HEK293 (cell line): ENCODE measurements at regions not wholly inside any gene's neighbourhood (a gene's known extent, or its start where the extent isn't known, plus 50 kb on each side); places are given as distances from the start of the nearest gene placed in this dataset.

Source experiments
- CTCF ChIA-PET: fragments of 350-600 bp; formaldehyde crosslinking; extraction: SDS; loops from one replicate; lab custom pipeline; 2021; ENCODE audit warnings: antibody characterized with exemption; lab: Yijun Ruan, JAX
- POLR2A ChIA-PET: fragments of 300-600 bp; formaldehyde crosslinking; extraction: SDS; loops from one replicate; lab custom pipeline; 2020; ENCODE audit warnings: antibody characterized with exemption, inconsistent platforms; lab: Yijun Ruan, JAX
- H3K27ac ChIP-seq: fragments of 200-500 bp; sonication (Bioruptor generic); 2 replicates; pipeline ENCODE4 v1.5.1; 2014; ENCODE audit warnings: low read depth, low read length, control low read depth, inconsistent platforms; ENCODE audit errors: extremely low read depth
- H3K36me3 ChIP-seq, 2 experiments: fragments of 200-500 bp in 1 of 2; sonication (Bioruptor generic) in 1 of 2; 1 replicate in 1 of 2; 2 replicates in 1 of 2; pipeline ENCODE4 v1.5.1; 2014 to 2017; ENCODE audit warnings: inconsistent platforms in 2 of 2, low read length in 2 of 2; ENCODE audit not compliant: control insufficient read depth in 2 of 2, insufficient read depth in 1 of 2
- H3K4me1 ChIP-seq: fragments of 200-500 bp; sonication (Bioruptor generic); 2 replicates; pipeline ENCODE4 v1.5.1; 2014; ENCODE audit warnings: mild to moderate bottlenecking, low read length, inconsistent platforms; ENCODE audit not compliant: control insufficient read depth, insufficient read depth
- H3K4me3 ChIP-seq: 2 replicates; pipeline ENCODE4 v1.5.1; 2011; ENCODE audit warnings: low read depth, mild to moderate bottlenecking, control low read depth, low read length, moderate library complexity
- H3K9me3 ChIP-seq: fragments of 200-500 bp; sonication (Bioruptor generic); 2 replicates; pipeline ENCODE4 v1.5.1; 2014; ENCODE audit warnings: low read depth, low read length, inconsistent platforms; ENCODE audit not compliant: control insufficient read depth, insufficient read depth
- EGR2 ChIP-seq: fragments of 450-650 bp; formaldehyde crosslinking; IDR thresholded peaks from 2 replicates; pipeline ENCODE4 v1.5.1; 2016; ENCODE audit warnings: low read depth, missing biosample characterization, missing genetic modification characterization
- HOXC10 ChIP-seq: sonication (generic); formaldehyde crosslinking; IDR thresholded peaks from 2 replicates; pipeline ENCODE4 v1.8.1; 2023; ENCODE audit warnings: mild to moderate bottlenecking, missing genetic modification reagents
- OVOL3 ChIP-seq: fragments of 450-650 bp; formaldehyde crosslinking; IDR thresholded peaks from 2 replicates; pipeline ENCODE4 v1.5.1; 2016; ENCODE audit warnings: missing biosample characterization, missing genetic modification characterization
- PRDM1 ChIP-seq: fragments of 450-650 bp; formaldehyde crosslinking; IDR thresholded peaks from 2 replicates; pipeline ENCODE4; 2016; ENCODE audit warnings: missing biosample characterization, missing genetic modification characterization
- WT1 ChIP-seq: fragments of 450-650 bp; formaldehyde crosslinking; IDR thresholded peaks from 2 replicates; pipeline ENCODE4 v1.5.1; 2016; ENCODE audit warnings: missing biosample characterization, missing genetic modification characterization
- ZBTB1 ChIP-seq: fragments of 450-650 bp; formaldehyde crosslinking; IDR thresholded peaks from 2 replicates; pipeline ENCODE4 v1.5.1; 2016; ENCODE audit warnings: missing biosample characterization, missing genetic modification characterization
- ZBTB17 ChIP-seq: fragments of 450-650 bp; formaldehyde crosslinking; IDR thresholded peaks from 2 replicates; pipeline ENCODE4 v1.5.1; 2016; ENCODE audit warnings: missing biosample characterization, missing genetic modification characterization
- ZBTB20 ChIP-seq: fragments of 450-650 bp; formaldehyde crosslinking; IDR thresholded peaks from 2 replicates; pipeline ENCODE4 v1.5.1; 2016; ENCODE audit warnings: missing biosample characterization, missing genetic modification characterization
- ZBTB21 ChIP-seq: fragments of 450-650 bp; formaldehyde crosslinking; IDR thresholded peaks from 2 replicates; pipeline ENCODE4 v1.5.1; 2017; ENCODE audit warnings: missing biosample characterization, missing genetic modification characterization
- ZBTB48 ChIP-seq: fragments of 450-650 bp; formaldehyde crosslinking; IDR thresholded peaks from 2 replicates; pipeline ENCODE4 v1.5.1; 2016; ENCODE audit warnings: missing biosample characterization, missing genetic modification characterization
- ZFP3 ChIP-seq: fragments of 450-650 bp; formaldehyde crosslinking; IDR thresholded peaks from 2 replicates; pipeline ENCODE4 v1.5.1; 2016; ENCODE audit warnings: low read depth, missing biosample characterization, missing genetic modification characterization
- ZNF133 ChIP-seq: fragments of 450-650 bp; formaldehyde crosslinking; IDR thresholded peaks from 2 replicates; pipeline ENCODE4 v1.5.1; 2016; ENCODE audit warnings: missing biosample characterization, missing genetic modification characterization
- ZNF19 ChIP-seq: fragments of 450-650 bp; formaldehyde crosslinking; IDR thresholded peaks from 2 replicates; pipeline ENCODE4; 2016; ENCODE audit warnings: missing biosample characterization, missing genetic modification characterization, low read depth
- ZNF223 ChIP-seq: fragments of 450-650 bp; formaldehyde crosslinking; IDR thresholded peaks from 2 replicates; pipeline ENCODE4 v1.5.1; 2016; ENCODE audit warnings: missing biosample characterization, missing genetic modification characterization
- ZNF473 ChIP-seq: fragments of 450-650 bp; formaldehyde crosslinking; IDR thresholded peaks from 2 replicates; pipeline ENCODE4 v1.5.1; 2017; ENCODE audit warnings: missing biosample characterization, missing genetic modification characterization
- ZNF501 ChIP-seq: fragments of 450-650 bp; formaldehyde crosslinking; IDR thresholded peaks from 2 replicates; pipeline ENCODE4 v1.5.1; 2016; ENCODE audit warnings: missing biosample characterization, missing genetic modification characterization
- ZNF558 ChIP-seq: fragments of 450-650 bp; formaldehyde crosslinking; IDR thresholded peaks from 2 replicates; pipeline ENCODE4 v1.5.1; 2016; ENCODE audit warnings: missing biosample characterization, missing genetic modification characterization
- ZNF596 ChIP-seq: fragments of 450-650 bp; IDR thresholded peaks from 2 replicates; pipeline ENCODE4 v1.5.0; 2018; ENCODE audit warnings: missing biosample characterization, mild to moderate bottlenecking, missing genetic modification characterization, moderate library complexity
- ZNF707 ChIP-seq: fragments of 450-650 bp; formaldehyde crosslinking; IDR thresholded peaks from 2 replicates; pipeline ENCODE4 v1.5.1; 2016; ENCODE audit warnings: missing biosample characterization, missing genetic modification characterization
- ZNF747 ChIP-seq: fragments of 450-650 bp; formaldehyde crosslinking; IDR thresholded peaks from 2 replicates; pipeline ENCODE4 v1.5.1; 2016; ENCODE audit warnings: missing biosample characterization, missing genetic modification characterization
- ZNF76 ChIP-seq: fragments of 450-650 bp; formaldehyde crosslinking; IDR thresholded peaks from 2 replicates; pipeline ENCODE4; 2016; ENCODE audit warnings: low read depth, missing biosample characterization, missing genetic modification characterization, borderline replicate concordance
- TF ChIP-seq, protein P1 (sequence below): sonication (generic); formaldehyde crosslinking; IDR thresholded peaks from 2 replicates; pipeline ENCODE4 v1.8.1; 2022; ENCODE audit warnings: mild to moderate bottlenecking, moderate library complexity, missing genetic modification reagents
- TF ChIP-seq, protein P2 (sequence below): fragments of 450-650 bp; formaldehyde crosslinking; IDR thresholded peaks from 2 replicates; pipeline ENCODE4 v1.5.1; 2017; ENCODE audit warnings: missing biosample characterization, missing genetic modification characterization
- TF ChIP-seq, protein P3 (sequence below): fragments of 450-650 bp; formaldehyde crosslinking; IDR thresholded peaks from 2 replicates; pipeline ENCODE4 v1.5.1; 2017; ENCODE audit warnings: missing biosample characterization, missing genetic modification characterization
- TF ChIP-seq, protein P4 (sequence below): fragments of 450-650 bp; formaldehyde crosslinking; IDR thresholded peaks from 2 replicates; pipeline ENCODE4 v1.5.0; 2017; ENCODE audit warnings: missing biosample characterization, missing genetic modification characterization, borderline replicate concordance
- TF ChIP-seq, protein P5 (sequence below): fragments of 450-650 bp; formaldehyde crosslinking; conservative IDR thresholded peaks from 2 replicates; pipeline ENCODE4 v1.5.1; 2016; ENCODE audit warnings: low read depth, missing biosample characterization, missing genetic modification characterization

DNA sequence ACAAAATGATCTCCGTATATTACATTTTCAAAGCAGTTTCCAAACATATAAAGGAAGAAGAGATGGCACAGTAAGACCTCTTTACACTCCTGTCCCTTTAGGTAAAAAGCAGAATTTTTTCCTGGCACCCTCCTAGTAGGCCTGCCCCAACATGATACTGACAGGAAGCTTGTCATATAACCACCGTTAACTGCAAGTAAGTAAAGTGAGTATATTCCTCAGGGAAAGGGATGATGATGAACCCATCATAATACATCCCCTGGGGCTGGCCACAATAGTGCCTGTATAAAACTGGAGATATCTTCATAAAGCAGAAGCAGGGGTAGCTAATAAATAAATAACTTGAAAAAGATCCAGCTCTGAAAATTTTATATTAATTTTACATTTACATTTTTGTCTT is 893.0 kb downstream of the DIPK2A start:
- CTCF ChIA-PET, result no interaction called here
- Histone ChIP-seq H3K4me3 (no peak overlapping the region), H3K9me3 (no peaks in the 10 kb centered on the region), H3K27ac (no peak overlapping the region), H3K36me3 (no peaks in the 10 kb centered on the region), H3K4me1 (no peaks in the 10 kb centered on the region)
- POLR2A ChIA-PET, result no interaction called here
- TF ChIP-seq ZNF76 (no peak), WT1 (tag by site-specific recombination) (no peak), ZNF223 (tag by site-specific recombination) (no peak), ZNF19 (tag by site-specific recombination) (no peak), ZBTB21 (tag by site-specific recombination) (no peak), ZBTB48 (tag by site-specific recombination) (no peak), ZNF133 (tag by site-specific recombination) (no peak)
- TF ChIP-seq, protein P1, sequence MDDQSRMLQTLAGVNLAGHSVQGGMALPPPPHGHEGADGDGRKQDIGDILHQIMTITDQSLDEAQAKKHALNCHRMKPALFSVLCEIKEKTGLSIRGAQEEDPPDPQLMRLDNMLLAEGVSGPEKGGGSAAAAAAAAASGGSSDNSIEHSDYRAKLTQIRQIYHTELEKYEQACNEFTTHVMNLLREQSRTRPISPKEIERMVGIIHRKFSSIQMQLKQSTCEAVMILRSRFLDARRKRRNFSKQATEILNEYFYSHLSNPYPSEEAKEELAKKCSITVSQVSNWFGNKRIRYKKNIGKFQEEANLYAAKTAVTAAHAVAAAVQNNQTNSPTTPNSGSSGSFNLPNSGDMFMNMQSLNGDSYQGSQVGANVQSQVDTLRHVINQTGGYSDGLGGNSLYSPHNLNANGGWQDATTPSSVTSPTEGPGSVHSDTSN (CRISPR knock-in tag), result no peak
- TF ChIP-seq, protein P2, sequence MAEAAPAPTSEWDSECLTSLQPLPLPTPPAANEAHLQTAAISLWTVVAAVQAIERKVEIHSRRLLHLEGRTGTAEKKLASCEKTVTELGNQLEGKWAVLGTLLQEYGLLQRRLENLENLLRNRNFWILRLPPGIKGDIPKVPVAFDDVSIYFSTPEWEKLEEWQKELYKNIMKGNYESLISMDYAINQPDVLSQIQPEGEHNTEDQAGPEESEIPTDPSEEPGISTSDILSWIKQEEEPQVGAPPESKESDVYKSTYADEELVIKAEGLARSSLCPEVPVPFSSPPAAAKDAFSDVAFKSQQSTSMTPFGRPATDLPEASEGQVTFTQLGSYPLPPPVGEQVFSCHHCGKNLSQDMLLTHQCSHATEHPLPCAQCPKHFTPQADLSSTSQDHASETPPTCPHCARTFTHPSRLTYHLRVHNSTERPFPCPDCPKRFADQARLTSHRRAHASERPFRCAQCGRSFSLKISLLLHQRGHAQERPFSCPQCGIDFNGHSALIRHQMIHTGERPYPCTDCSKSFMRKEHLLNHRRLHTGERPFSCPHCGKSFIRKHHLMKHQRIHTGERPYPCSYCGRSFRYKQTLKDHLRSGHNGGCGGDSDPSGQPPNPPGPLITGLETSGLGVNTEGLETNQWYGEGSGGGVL (tag by site-specific recombination), result no peak
- TF ChIP-seq, protein P3, sequence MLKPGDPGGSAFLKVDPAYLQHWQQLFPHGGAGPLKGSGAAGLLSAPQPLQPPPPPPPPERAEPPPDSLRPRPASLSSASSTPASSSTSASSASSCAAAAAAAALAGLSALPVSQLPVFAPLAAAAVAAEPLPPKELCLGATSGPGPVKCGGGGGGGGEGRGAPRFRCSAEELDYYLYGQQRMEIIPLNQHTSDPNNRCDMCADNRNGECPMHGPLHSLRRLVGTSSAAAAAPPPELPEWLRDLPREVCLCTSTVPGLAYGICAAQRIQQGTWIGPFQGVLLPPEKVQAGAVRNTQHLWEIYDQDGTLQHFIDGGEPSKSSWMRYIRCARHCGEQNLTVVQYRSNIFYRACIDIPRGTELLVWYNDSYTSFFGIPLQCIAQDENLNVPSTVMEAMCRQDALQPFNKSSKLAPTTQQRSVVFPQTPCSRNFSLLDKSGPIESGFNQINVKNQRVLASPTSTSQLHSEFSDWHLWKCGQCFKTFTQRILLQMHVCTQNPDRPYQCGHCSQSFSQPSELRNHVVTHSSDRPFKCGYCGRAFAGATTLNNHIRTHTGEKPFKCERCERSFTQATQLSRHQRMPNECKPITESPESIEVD, result no peak
- TF ChIP-seq, all 188 proteins: peak for 0

GRCh38 chr3:144865948-144866347 is 894.3 kb downstream of the DIPK2A start:
- Histone ChIP-seq H3K36me3 (no peaks in the 10 kb centered on the region), H3K4me1 (no peaks in the 10 kb centered on the region), H3K27ac (no peak overlapping the region), H3K9me3 (no peaks in the 10 kb centered on the region), H3K4me3 (no peak overlapping the region)
- CTCF ChIA-PET, result no interaction called here
- POLR2A ChIA-PET, result no interaction called here
- no peak for TF ChIP-seq ZNF596 (tag by site-specific recombination)
- no peak for TF ChIP-seq ZBTB20 (tag by site-specific recombination)
- TF ChIP-seq ZBTB1 (tag by site-specific recombination), result no peak
- TF ChIP-seq ZNF473 (tag by site-specific recombination), result no peak
- no peak for TF ChIP-seq OVOL3 (tag by site-specific recombination)
- TF ChIP-seq ZNF558 (tag by site-specific recombination), result no peak
- no peak for TF ChIP-seq PRDM1 (tag by site-specific recombination)
- TF ChIP-seq, protein P4, sequence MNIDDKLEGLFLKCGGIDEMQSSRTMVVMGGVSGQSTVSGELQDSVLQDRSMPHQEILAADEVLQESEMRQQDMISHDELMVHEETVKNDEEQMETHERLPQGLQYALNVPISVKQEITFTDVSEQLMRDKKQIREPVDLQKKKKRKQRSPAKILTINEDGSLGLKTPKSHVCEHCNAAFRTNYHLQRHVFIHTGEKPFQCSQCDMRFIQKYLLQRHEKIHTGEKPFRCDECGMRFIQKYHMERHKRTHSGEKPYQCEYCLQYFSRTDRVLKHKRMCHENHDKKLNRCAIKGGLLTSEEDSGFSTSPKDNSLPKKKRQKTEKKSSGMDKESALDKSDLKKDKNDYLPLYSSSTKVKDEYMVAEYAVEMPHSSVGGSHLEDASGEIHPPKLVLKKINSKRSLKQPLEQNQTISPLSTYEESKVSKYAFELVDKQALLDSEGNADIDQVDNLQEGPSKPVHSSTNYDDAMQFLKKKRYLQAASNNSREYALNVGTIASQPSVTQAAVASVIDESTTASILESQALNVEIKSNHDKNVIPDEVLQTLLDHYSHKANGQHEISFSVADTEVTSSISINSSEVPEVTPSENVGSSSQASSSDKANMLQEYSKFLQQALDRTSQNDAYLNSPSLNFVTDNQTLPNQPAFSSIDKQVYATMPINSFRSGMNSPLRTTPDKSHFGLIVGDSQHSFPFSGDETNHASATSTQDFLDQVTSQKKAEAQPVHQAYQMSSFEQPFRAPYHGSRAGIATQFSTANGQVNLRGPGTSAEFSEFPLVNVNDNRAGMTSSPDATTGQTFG (tag by site-specific recombination), result no peak
- no peak for TF ChIP-seq ZFP3 (tag by site-specific recombination)
- no peak for TF ChIP-seq ZBTB17
- TF ChIP-seq ZNF707, result no peak
- no peak for TF ChIP-seq ZNF747 (tag by site-specific recombination)
- TF ChIP-seq HOXC10 (CRISPR knock-in tag), result no peak
- TF ChIP-seq, protein P5, sequence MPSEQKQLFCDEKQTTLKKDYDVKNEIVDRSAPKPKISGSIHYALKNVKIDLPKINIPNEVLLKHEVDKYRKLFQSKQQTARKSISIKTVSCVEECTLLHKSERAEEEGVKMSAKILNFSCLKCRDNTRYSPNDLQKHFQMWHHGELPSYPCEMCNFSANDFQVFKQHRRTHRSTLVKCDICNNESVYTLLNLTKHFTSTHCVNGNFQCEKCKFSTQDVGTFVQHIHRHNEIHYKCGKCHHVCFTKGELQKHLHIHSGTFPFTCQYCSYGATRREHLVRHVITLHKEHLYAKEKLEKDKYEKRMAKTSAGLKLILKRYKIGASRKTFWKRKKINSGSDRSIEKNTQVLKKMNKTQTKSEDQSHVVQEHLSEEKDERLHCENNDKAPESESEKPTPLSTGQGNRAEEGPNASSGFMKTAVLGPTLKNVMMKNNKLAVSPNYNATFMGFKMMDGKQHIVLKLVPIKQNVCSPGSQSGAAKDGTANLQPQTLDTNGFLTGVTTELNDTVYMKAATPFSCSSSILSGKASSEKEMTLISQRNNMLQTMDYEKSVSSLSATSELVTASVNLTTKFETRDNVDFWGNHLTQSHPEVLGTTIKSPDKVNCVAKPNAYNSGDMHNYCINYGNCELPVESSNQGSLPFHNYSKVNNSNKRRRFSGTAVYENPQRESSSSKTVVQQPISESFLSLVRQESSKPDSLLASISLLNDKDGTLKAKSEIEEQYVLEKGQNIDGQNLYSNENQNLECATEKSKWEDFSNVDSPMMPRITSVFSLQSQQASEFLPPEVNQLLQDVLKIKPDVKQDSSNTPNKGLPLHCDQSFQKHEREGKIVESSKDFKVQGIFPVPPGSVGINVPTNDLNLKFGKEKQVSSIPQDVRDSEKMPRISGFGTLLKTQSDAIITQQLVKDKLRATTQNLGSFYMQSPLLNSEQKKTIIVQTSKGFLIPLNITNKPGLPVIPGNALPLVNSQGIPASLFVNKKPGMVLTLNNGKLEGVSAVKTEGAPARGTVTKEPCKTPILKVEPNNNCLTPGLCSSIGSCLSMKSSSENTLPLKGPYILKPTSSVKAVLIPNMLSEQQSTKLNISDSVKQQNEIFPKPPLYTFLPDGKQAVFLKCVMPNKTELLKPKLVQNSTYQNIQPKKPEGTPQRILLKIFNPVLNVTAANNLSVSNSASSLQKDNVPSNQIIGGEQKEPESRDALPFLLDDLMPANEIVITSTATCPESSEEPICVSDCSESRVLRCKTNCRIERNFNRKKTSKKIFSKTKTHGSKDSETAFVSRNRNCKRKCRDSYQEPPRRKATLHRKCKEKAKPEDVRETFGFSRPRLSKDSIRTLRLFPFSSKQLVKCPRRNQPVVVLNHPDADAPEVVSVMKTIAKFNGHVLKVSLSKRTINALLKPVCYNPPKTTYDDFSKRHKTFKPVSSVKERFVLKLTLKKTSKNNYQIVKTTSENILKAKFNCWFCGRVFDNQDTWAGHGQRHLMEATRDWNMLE, result no peak
- TF ChIP-seq EGR2 (tag by site-specific recombination), result no peak
- no peak for TF ChIP-seq ZNF501 (tag by site-specific recombination)
